ENCODE measurements at regions not wholly inside any gene's neighbourhood (a gene's known extent, or its start where the extent isn't known, plus 50 kb on each side); places are given as distances from the start of the nearest gene placed in this dataset.

- no peak for TF ChIP-seq CTCF (IDR thresholded peaks at IDR 0.05; ENCODE audit: insufficient read depth, low read length)
- TF ChIP-seq GABPA (IDR thresholded peaks at IDR 0.05; ENCODE audit: low read depth) = no peak
- TF ChIP-seq POLR2AphosphoS5 (IDR thresholded peaks at IDR 0.05; ENCODE audit: low read depth) = no peak
- TF ChIP-seq, protein P1, sequence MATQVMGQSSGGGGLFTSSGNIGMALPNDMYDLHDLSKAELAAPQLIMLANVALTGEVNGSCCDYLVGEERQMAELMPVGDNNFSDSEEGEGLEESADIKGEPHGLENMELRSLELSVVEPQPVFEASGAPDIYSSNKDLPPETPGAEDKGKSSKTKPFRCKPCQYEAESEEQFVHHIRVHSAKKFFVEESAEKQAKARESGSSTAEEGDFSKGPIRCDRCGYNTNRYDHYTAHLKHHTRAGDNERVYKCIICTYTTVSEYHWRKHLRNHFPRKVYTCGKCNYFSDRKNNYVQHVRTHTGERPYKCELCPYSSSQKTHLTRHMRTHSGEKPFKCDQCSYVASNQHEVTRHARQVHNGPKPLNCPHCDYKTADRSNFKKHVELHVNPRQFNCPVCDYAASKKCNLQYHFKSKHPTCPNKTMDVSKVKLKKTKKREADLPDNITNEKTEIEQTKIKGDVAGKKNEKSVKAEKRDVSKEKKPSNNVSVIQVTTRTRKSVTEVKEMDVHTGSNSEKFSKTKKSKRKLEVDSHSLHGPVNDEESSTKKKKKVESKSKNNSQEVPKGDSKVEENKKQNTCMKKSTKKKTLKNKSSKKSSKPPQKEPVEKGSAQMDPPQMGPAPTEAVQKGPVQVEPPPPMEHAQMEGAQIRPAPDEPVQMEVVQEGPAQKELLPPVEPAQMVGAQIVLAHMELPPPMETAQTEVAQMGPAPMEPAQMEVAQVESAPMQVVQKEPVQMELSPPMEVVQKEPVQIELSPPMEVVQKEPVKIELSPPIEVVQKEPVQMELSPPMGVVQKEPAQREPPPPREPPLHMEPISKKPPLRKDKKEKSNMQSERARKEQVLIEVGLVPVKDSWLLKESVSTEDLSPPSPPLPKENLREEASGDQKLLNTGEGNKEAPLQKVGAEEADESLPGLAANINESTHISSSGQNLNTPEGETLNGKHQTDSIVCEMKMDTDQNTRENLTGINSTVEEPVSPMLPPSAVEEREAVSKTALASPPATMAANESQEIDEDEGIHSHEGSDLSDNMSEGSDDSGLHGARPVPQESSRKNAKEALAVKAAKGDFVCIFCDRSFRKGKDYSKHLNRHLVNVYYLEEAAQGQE (IDR thresholded peaks at IDR 0.05; ENCODE audit: insufficient replicate concordance, low read depth) = no peak
- TF ChIP-seq SPI1 (IDR thresholded peaks at IDR 0.05; ENCODE audit: borderline replicate concordance, low read depth) = no peak
Measured at GRCh38 chr3:76040946-76041345, 255.6 kb upstream of the ZNF717 start.

Measured in HL-60 (cell line).